Adrenal gland (tissue), 5 donors: ENCODE measurements at regions not wholly inside any gene's neighbourhood (a gene's known extent, or its start where the extent isn't known, plus 50 kb on each side); places are given as distances from the start of the nearest gene placed in this dataset.
"Not testable (repeated sequence)": the region's sequence is repeated elsewhere in the genome, so short reads cannot be mapped to it uniquely, and the experiment has no call there.

Source experiments
- POLR2A ChIP-seq, 2 donors: fragments of 450-650 bp; IDR thresholded peaks; one replicate each; pipeline ENCODE4 v1.6.1; 2017; ENCODE audit warnings: antibody characterized with exemption in 2 of 2, mild to moderate bottlenecking in 2 of 2, moderate library complexity in 1 of 2
- TF ChIP-seq, protein P1 (sequence below), 6 experiments: fragments of 450-650 bp in 4 of 6; fragments of 200-600 bp in 2 of 6; sonication (generic) in 1 of 6; IDR thresholded peaks; 1 replicate in 5 of 6; 2 replicates in 1 of 6; pipeline versions ENCODE4 v1.5.1 to v1.8.0; 2016 to 2021; ENCODE audit warnings: antibody characterized with exemption in 6 of 6, mild to moderate bottlenecking in 2 of 6, moderate library complexity in 1 of 6
- donor health status: DM: no; HTN: no; CAD: no.

DNA sequence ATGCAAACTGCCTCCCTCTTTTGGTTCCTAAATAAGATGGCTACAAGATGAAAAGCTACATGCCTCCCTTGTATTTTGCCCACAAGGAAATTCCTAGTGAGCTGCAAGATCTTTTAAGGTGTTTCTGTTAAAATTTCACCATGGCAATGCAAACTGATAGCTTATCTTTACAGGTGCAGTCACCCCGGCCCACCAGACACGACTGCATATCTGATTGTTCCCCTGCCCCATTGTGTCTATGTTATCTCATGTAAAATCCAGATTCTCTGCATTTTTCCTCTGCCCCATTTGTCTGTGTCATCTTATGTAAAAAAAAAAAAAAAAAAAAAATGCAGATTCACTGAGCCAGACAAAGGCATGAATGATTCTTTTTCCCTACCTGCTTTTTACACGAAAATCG, 261.5 kb upstream of the DIO3 start:
- TF ChIP-seq, protein P1, sequence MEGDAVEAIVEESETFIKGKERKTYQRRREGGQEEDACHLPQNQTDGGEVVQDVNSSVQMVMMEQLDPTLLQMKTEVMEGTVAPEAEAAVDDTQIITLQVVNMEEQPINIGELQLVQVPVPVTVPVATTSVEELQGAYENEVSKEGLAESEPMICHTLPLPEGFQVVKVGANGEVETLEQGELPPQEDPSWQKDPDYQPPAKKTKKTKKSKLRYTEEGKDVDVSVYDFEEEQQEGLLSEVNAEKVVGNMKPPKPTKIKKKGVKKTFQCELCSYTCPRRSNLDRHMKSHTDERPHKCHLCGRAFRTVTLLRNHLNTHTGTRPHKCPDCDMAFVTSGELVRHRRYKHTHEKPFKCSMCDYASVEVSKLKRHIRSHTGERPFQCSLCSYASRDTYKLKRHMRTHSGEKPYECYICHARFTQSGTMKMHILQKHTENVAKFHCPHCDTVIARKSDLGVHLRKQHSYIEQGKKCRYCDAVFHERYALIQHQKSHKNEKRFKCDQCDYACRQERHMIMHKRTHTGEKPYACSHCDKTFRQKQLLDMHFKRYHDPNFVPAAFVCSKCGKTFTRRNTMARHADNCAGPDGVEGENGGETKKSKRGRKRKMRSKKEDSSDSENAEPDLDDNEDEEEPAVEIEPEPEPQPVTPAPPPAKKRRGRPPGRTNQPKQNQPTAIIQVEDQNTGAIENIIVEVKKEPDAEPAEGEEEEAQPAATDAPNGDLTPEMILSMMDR (IDR thresholded peaks at IDR 0.05) = not testable (repeated sequence)
- TF ChIP-seq POLR2A (IDR thresholded peaks at IDR 0.05) = not testable (repeated sequence)
